ENCODE measurements at regions not wholly inside any gene's neighbourhood (a gene's known extent, or its start where the extent isn't known, plus 50 kb on each side); places are given as distances from the start of the nearest gene placed in this dataset.

DNA sequence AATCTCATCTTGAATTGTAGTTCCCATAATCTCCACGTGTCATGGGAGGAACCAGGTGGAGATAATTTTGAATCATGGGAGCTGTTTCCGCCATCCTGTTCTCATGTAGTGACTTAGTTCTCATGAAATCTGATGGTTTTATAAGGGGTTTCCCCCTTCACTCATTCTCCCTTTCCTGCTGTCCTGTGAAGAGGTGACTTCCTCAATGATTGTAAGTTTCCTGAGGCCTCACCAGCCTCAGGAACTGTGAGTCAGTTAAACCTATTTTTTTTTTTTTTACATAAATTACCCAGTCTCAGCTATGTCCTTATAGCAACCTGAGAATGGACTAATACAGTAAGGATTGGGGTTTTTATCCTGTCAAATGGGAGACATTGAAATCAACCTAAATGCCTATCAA lies 328.3 kb downstream of the TBC1D32 start:
- no peak overlapping the region for H3K9ac ChIP-seq (ENCODE audit: low read length)
- H3K4me3 ChIP-seq (ENCODE audit: low read length), result no peak overlapping the region
- no peak overlapping the region for H3K4me2 ChIP-seq (ENCODE audit: low read length)
- no peaks in the 10 kb centered on the region for H3K9me3 ChIP-seq (ENCODE audit: low read length)
- H3F3A ChIP-seq (ENCODE audit: insufficient read depth, low read length, poor library complexity, severe bottlenecking), result no peaks in the 10 kb centered on the region
- H3K27me3 ChIP-seq (ENCODE audit: insufficient read depth, low read depth, low read length), result no peaks in the 10 kb centered on the region
- no peaks in the 10 kb centered on the region for H3K79me2 ChIP-seq (replicated peaks; ENCODE audit: insufficient read depth, low read length)
- H2AFZ ChIP-seq (ENCODE audit: low read depth, low read length), result no peak overlapping the region
- no peak overlapping the region for H3K27ac ChIP-seq (ENCODE audit: low read length)
- no peaks in the 10 kb centered on the region for H3K9me2 ChIP-seq (ENCODE audit: insufficient read depth, low read length)
- H4K20me1 ChIP-seq (ENCODE audit: insufficient read depth), result no peaks in the 10 kb centered on the region
- TF ChIP-seq RAD21 (conservative IDR thresholded peaks at IDR 0.05) (no peak), SMC3 (conservative IDR thresholded peaks at IDR 0.05; ENCODE audit: poor library complexity) (no peak), POLR2AphosphoS5 (IDR thresholded peaks at IDR 0.05) (no peak), EP300 (conservative IDR thresholded peaks at IDR 0.05; ENCODE audit: poor library complexity, severe bottlenecking) (no peak), MXI1 (conservative IDR thresholded peaks at IDR 0.05; ENCODE audit: poor library complexity, severe bottlenecking) (no peak), TAF1 (IDR thresholded peaks at IDR 0.05; ENCODE audit: low read depth) (no peak)
- TF ChIP-seq, protein P1, sequence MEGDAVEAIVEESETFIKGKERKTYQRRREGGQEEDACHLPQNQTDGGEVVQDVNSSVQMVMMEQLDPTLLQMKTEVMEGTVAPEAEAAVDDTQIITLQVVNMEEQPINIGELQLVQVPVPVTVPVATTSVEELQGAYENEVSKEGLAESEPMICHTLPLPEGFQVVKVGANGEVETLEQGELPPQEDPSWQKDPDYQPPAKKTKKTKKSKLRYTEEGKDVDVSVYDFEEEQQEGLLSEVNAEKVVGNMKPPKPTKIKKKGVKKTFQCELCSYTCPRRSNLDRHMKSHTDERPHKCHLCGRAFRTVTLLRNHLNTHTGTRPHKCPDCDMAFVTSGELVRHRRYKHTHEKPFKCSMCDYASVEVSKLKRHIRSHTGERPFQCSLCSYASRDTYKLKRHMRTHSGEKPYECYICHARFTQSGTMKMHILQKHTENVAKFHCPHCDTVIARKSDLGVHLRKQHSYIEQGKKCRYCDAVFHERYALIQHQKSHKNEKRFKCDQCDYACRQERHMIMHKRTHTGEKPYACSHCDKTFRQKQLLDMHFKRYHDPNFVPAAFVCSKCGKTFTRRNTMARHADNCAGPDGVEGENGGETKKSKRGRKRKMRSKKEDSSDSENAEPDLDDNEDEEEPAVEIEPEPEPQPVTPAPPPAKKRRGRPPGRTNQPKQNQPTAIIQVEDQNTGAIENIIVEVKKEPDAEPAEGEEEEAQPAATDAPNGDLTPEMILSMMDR (IDR thresholded peaks at IDR 0.05; ENCODE audit: poor library complexity, severe bottlenecking), result no peak
- TF ChIP-seq, protein P2, sequence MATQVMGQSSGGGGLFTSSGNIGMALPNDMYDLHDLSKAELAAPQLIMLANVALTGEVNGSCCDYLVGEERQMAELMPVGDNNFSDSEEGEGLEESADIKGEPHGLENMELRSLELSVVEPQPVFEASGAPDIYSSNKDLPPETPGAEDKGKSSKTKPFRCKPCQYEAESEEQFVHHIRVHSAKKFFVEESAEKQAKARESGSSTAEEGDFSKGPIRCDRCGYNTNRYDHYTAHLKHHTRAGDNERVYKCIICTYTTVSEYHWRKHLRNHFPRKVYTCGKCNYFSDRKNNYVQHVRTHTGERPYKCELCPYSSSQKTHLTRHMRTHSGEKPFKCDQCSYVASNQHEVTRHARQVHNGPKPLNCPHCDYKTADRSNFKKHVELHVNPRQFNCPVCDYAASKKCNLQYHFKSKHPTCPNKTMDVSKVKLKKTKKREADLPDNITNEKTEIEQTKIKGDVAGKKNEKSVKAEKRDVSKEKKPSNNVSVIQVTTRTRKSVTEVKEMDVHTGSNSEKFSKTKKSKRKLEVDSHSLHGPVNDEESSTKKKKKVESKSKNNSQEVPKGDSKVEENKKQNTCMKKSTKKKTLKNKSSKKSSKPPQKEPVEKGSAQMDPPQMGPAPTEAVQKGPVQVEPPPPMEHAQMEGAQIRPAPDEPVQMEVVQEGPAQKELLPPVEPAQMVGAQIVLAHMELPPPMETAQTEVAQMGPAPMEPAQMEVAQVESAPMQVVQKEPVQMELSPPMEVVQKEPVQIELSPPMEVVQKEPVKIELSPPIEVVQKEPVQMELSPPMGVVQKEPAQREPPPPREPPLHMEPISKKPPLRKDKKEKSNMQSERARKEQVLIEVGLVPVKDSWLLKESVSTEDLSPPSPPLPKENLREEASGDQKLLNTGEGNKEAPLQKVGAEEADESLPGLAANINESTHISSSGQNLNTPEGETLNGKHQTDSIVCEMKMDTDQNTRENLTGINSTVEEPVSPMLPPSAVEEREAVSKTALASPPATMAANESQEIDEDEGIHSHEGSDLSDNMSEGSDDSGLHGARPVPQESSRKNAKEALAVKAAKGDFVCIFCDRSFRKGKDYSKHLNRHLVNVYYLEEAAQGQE (IDR thresholded peaks at IDR 0.05; ENCODE audit: borderline replicate concordance), result no peak
- no peaks in the 10 kb centered on the region for H3K36me3 ChIP-seq (ENCODE audit: insufficient read depth, low read length)

DNA sequence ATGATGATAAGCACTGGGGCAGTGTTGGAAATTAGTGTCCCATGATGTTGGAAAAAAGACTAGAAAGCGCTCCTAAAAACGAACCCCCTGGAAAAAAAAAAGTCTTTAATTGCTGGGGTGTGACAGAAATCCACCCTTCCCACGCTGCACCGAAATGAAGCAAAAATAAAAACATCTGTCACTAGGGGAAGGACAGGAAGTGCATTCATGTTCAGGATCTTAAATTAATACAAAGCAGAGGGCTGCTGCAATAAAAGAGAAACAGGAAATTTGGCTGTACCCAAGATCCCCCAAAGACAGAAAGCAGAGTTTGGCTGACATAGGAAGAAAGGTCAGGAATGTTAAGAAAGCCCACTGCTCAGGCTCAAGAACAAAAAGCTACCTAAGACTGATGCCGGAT lies 333.9 kb downstream of the TBC1D32 start:
- Histone ChIP-seq H3K9ac (ENCODE audit: low read length) (no peak overlapping the region), H3K9me2 (ENCODE audit: insufficient read depth, low read length) (no peaks in the 10 kb centered on the region), H3K79me2 (replicated peaks; ENCODE audit: insufficient read depth, low read length) (no peaks in the 10 kb centered on the region), H2AFZ (ENCODE audit: low read depth, low read length) (no peak overlapping the region), H3K4me3 (ENCODE audit: low read length) (no peak overlapping the region), H3K27me3 (ENCODE audit: insufficient read depth, low read depth, low read length) (no peaks in the 10 kb centered on the region), H3K36me3 (ENCODE audit: insufficient read depth, low read length) (no peaks in the 10 kb centered on the region), H3F3A (ENCODE audit: insufficient read depth, low read length, poor library complexity, severe bottlenecking) (no peaks in the 10 kb centered on the region), H3K4me2 (ENCODE audit: low read length) (no peak overlapping the region), H3K9me3 (ENCODE audit: low read length) (no peaks in the 10 kb centered on the region), H4K20me1 (ENCODE audit: insufficient read depth) (no peaks in the 10 kb centered on the region), H3K27ac (ENCODE audit: low read length) (no peak overlapping the region)
- no peak for TF ChIP-seq EP300 (conservative IDR thresholded peaks at IDR 0.05; ENCODE audit: poor library complexity, severe bottlenecking)
- no peak for TF ChIP-seq EZH2 (IDR thresholded peaks at IDR 0.05; ENCODE audit: borderline replicate concordance, insufficient read depth, low read length, poor library complexity, severe bottlenecking)
- no peak for TF ChIP-seq POLR2AphosphoS5 (IDR thresholded peaks at IDR 0.05)
- TF ChIP-seq, protein P2 (IDR thresholded peaks at IDR 0.05; ENCODE audit: borderline replicate concordance), result no peak
- TF ChIP-seq SMC3 (conservative IDR thresholded peaks at IDR 0.05; ENCODE audit: poor library complexity), result no peak
- no peak for TF ChIP-seq RAD21 (conservative IDR thresholded peaks at IDR 0.05)
- TF ChIP-seq, protein P1 (IDR thresholded peaks at IDR 0.05; ENCODE audit: poor library complexity, severe bottlenecking), result no peak
- no peak for TF ChIP-seq MXI1 (conservative IDR thresholded peaks at IDR 0.05; ENCODE audit: poor library complexity, severe bottlenecking)
- TF ChIP-seq TAF1 (IDR thresholded peaks at IDR 0.05; ENCODE audit: low read depth), result no peak

Data from neural cell (in vitro differentiated cells).